ENCODE measurements at regions not wholly inside any gene's neighbourhood (a gene's known extent, or its start where the extent isn't known, plus 50 kb on each side); places are given as distances from the start of the nearest gene placed in this dataset.

DNA sequence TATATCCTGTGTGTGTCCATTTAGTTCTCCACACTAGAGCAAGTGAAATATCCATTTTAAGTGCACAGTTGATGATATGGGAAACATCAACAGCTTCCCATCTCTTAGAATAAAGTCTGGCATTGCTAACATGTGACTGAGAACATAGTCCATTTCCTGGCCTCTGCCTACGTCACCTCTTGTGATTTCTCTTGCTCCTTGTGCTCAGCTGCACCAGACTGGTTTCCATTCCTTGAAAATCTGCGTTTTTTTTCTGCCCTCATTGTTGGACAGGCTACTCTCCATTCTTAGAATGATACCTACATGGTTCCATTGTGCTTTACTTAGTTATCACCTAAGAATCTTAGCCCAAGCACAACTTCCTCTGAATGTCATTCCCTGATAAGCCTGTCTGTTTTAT, 851.2 kb upstream of the ID2 start:
- no peaks in the 10 kb centered on the region for H3K4me1 ChIP-seq (ENCODE audit: control insufficient read depth, insufficient read depth, low read length, poor library complexity, severe bottlenecking)
- no peak for DNase-seq
- H3K4me3 Mint-ChIP-seq = no peak overlapping the region
- peaks cover 0 to 2% (median 0%) of the 10 kb centered on the region in 7 donors for H3K9me3 Mint-ChIP-seq
- H3K27me3 Mint-ChIP-seq = peaks cover 15% of the 10 kb centered on the region
- ATAC-seq (ENCODE audit: low read depth in 2 of 2) = no peak
- no peaks in the 10 kb centered on the region for H3K36me3 Mint-ChIP-seq
- H3K4me1 Mint-ChIP-seq = peaks cover 0 to 6% (median 2%) of the 10 kb centered on the region in 4 donors
- H3K27ac Mint-ChIP-seq = no peak overlapping the region
- no peaks in the 10 kb centered on the region for H3K27me3 ChIP-seq (ENCODE audit: control insufficient read depth, insufficient read depth, low read length)
- no peak overlapping the region for H3K27ac ChIP-seq (ENCODE audit: insufficient read depth, low read length, poor library complexity, severe bottlenecking)
- no peak overlapping the region for H3K4me3 ChIP-seq (ENCODE audit: low read depth, low read length)
- no peaks in the 10 kb centered on the region for H3K9me3 ChIP-seq (ENCODE audit: control insufficient read depth in 2 of 2, low read length in 2 of 2)
- no peaks in the 10 kb centered on the region for H3K36me3 ChIP-seq (ENCODE audit: control insufficient read depth, insufficient read depth, low read length)

DNA sequence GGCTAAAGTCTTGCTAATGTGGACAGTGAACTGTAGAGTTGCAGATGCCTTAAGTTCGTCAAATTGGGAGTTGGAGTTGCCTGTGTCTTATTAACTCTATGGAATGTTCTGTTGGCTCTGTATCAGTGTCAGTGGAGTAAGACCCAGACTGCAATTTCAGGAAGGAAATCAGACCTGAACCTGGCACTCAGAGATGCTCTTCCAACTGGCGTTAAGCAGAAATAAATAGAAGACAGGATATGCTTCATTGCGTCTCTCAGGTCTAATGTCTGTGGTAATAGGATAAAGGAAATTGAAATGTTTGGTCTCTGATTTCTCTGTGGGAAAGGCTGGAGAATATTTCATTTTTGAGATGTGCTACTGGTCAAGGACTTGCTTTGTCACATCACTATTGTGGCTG, 846.7 kb upstream of the ID2 start:
- H3K4me3 ChIP-seq (ENCODE audit: low read depth, low read length) = no peak overlapping the region

DNA sequence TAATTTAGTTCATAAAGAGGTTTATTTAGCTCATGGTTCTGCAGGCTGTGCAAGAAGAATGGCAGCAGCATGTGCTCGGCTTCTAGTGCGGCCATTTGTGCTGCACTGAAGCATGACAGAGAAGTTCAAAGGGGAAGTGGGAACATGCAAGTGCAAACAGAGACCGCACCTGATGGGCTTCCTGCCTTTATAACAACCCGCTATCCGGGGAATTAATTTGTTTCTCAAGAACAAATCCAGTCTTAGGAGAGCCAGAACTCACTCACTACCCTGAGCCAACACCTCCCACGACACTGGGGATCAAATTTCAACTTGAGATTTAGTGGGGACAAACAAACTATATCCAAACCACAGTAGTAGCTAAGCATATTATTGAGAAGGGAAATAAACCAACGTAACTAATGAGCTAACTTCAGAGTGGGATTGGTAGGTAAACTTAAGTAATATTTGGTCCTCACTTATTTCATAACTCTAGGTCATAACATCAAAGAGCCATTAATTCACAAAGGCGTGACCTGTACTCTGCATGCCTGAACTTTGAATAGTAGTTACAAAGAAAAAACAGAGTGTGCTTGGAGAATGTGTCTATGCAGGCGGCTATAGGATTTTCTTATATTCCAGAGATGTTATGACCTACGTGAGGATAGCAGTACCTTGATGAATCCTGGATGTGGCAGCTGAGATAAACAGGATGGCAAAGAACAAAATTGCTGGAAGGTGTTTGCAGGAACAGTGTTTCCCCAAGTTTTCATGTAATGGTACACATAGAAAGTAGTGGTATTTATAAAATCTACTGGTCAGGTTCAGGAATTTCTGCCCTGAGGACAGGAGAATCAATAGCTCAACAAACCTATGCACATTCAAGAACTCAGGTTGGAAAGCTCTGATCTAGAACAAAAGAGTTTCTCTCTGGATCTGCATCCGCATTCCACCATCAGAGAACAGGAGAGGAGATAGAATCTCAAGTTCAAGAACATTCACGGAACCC, 845.9 kb upstream of the ID2 start:
- DNase-seq = no peak
- Mint-ChIP-seq H3K4me1 (no peaks in the 10 kb centered on the region), H3K27ac (no peak overlapping the region), H3K36me3 (no peaks in the 10 kb centered on the region), H3K9me3 (peaks cover 0 to 1% (median 0%) of the 10 kb centered on the region in 7 donors), H3K4me3 (no peak overlapping the region), H3K27me3 (peaks cover 15% of the 10 kb centered on the region)
- Histone ChIP-seq H3K27ac (ENCODE audit: insufficient read depth, low read length, poor library complexity, severe bottlenecking) (no peak overlapping the region), H3K9me3 (ENCODE audit: control insufficient read depth in 2 of 2, low read length in 2 of 2) (no peaks in the 10 kb centered on the region), H3K4me1 (ENCODE audit: control insufficient read depth, insufficient read depth, low read length, poor library complexity, severe bottlenecking) (no peaks in the 10 kb centered on the region), H3K36me3 (ENCODE audit: control insufficient read depth, insufficient read depth, low read length) (no peaks in the 10 kb centered on the region), H3K27me3 (ENCODE audit: control insufficient read depth, insufficient read depth, low read length) (peaks cover 3% of the 10 kb centered on the region), H3K4me3 (ENCODE audit: low read depth, low read length) (no peak overlapping the region)
- ATAC-seq (ENCODE audit: low read depth in 2 of 2) = no peak

More for the DNA sequence above, 846.7 kb upstream of the ID2 start:
- Histone ChIP-seq H3K27ac (ENCODE audit: insufficient read depth, low read length, poor library complexity, severe bottlenecking) (no peak overlapping the region), H3K9me3 (ENCODE audit: control insufficient read depth in 2 of 2, low read length in 2 of 2) (no peaks in the 10 kb centered on the region), H3K4me1 (ENCODE audit: control insufficient read depth, insufficient read depth, low read length, poor library complexity, severe bottlenecking) (no peaks in the 10 kb centered on the region), H3K27me3 (ENCODE audit: control insufficient read depth, insufficient read depth, low read length) (peaks cover 3% of the 10 kb centered on the region), H3K36me3 (ENCODE audit: control insufficient read depth, insufficient read depth, low read length) (no peaks in the 10 kb centered on the region)
- Mint-ChIP-seq H3K36me3 (no peaks in the 10 kb centered on the region), H3K4me1 (no peaks in the 10 kb centered on the region), H3K9me3 (no peaks in the 10 kb centered on the region), H3K4me3 (no peak overlapping the region), H3K27me3 (peaks cover 18% of the 10 kb centered on the region), H3K27ac (no peak overlapping the region)
- ATAC-seq (ENCODE audit: low read depth in 2 of 2) (no peak), DNase-seq (no peak)

DNA sequence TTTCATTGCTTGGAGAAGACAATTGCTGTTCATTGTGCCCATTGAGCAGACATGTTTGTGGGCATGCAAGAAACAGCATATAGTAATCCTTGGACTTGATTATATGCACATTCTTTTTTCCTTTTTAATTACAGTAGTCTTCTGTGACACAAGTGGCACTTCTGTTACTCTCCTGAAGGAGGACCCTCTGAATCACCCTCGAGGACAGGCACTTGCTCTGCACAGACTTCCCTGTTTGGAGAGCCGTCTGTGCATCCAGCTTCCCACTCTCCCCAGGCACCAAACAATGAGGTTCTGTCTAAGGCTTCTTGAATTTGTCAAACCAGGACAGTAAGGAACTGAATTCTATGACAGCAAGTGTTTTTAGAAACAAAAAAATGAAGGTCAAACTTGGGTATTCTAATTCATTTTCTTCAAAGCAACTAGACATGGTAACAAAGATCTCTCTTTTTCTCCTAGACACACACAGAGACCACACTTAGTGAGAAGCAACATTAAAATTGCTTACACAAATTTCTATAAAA, 844.6 kb upstream of the ID2 start:
- Histone ChIP-seq H3K27ac (ENCODE audit: insufficient read depth, low read length, poor library complexity, severe bottlenecking) (no peak overlapping the region), H3K4me1 (ENCODE audit: control insufficient read depth, insufficient read depth, low read length, poor library complexity, severe bottlenecking) (no peaks in the 10 kb centered on the region), H3K36me3 (ENCODE audit: control insufficient read depth, insufficient read depth, low read length) (no peaks in the 10 kb centered on the region), H3K9me3 (ENCODE audit: control insufficient read depth in 2 of 2, low read length in 2 of 2) (no peaks in the 10 kb centered on the region), H3K4me3 (ENCODE audit: low read depth, low read length) (no peak overlapping the region), H3K27me3 (ENCODE audit: control insufficient read depth, insufficient read depth, low read length) (peaks cover 3% of the 10 kb centered on the region)
- Mint-ChIP-seq H3K27me3 (peaks cover 13% of the 10 kb centered on the region), H3K4me3 (no peak overlapping the region), H3K4me1 (no peaks in the 10 kb centered on the region), H3K36me3 (no peaks in the 10 kb centered on the region), H3K9me3 (peaks cover 0 to 2% (median 0%) of the 10 kb centered on the region in 7 donors), H3K27ac (no peak overlapping the region)
- DNase-seq (no peak), ATAC-seq (ENCODE audit: low read depth in 2 of 2) (no peak)

DNA sequence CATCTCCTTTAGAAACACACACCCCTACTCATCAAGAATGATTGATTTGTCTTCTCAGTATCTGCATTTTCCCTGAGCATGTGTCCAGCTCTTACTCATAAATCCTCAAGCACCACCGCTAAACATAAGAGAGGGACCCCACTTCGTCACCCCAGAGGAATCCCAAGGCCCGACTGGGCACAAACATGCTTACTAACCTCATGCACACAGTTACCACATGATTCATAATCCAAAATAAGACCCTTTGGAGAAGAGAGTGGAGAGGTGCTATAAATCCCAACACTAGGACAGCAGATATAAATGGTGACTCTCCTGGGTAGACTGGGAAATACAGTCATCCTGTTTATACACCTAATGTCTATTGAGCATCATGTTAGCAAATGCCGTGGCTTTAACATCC, 843.2 kb upstream of the ID2 start:
- H3K4me3 ChIP-seq (ENCODE audit: low read depth, low read length) = no peak overlapping the region
- no peaks in the 10 kb centered on the region for H3K4me1 Mint-ChIP-seq
- peaks cover 0 to 3% (median 0%) of the 10 kb centered on the region in 7 donors for H3K9me3 Mint-ChIP-seq
- peaks cover 3% of the 10 kb centered on the region for H3K27me3 ChIP-seq (ENCODE audit: control insufficient read depth, insufficient read depth, low read length)
- peak overlapping the region in 1 of 3 donors; percentile 13 for H3K27ac Mint-ChIP-seq
- no peaks in the 10 kb centered on the region for H3K36me3 ChIP-seq (ENCODE audit: control insufficient read depth, insufficient read depth, low read length)
- ATAC-seq (ENCODE audit: low read depth in 2 of 2) (no peak), DNase-seq (no peak)
- H3K4me1 ChIP-seq (ENCODE audit: control insufficient read depth, insufficient read depth, low read length, poor library complexity, severe bottlenecking) = no peaks in the 10 kb centered on the region
- peaks cover 14% of the 10 kb centered on the region for H3K27me3 Mint-ChIP-seq
- H3K9me3 ChIP-seq (ENCODE audit: control insufficient read depth in 2 of 2, low read length in 2 of 2) = no peaks in the 10 kb centered on the region
- no peak overlapping the region for H3K27ac ChIP-seq (ENCODE audit: insufficient read depth, low read length, poor library complexity, severe bottlenecking)
- H3K36me3 Mint-ChIP-seq = no peaks in the 10 kb centered on the region
- no peak overlapping the region for H3K4me3 Mint-ChIP-seq

DNA sequence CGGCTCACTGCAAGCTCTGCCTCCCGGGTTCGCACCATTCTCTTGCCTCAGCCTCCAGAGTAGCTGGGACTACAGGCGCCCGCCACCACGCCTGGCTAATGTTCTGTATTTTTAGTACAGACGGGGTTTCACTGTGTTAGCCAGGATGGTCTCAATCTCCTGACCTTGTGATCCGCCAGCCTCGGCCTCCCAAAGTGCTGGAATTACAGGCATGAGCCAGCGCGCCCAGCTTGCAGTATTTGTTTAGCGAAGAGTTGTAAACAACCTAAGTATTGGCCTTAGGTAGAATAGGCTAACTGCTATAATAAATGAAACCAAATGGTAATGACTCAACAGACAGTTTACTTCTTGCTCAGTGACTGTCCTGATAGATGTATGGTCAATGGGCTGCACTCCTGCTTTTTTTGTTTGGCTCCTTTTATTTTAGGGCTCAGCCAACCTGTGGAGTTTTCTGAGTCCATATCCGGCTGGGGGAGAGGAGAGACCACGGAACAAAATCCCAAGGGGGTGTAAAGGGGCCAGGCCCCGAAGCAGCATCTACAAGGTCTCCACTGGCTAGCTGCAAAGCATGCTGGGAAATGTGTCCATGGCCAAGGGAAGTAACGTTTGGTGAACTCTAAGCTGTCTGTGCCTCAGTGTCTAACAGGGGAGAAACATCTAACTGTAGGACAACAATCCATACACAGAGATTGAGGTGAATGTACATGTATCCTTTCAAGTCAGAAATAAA, 841.0 kb upstream of the ID2 start:
- H3K9me3 ChIP-seq (ENCODE audit: control insufficient read depth in 2 of 2, low read length in 2 of 2) = no peaks in the 10 kb centered on the region
- Mint-ChIP-seq H3K9me3 (peaks cover 0 to 3% (median 0%) of the 10 kb centered on the region in 7 donors), H3K4me3 (no peak overlapping the region), H3K27me3 (peaks cover 17% of the 10 kb centered on the region), H3K27ac (no peak overlapping the region), H3K4me1 (no peaks in the 10 kb centered on the region), H3K36me3 (no peaks in the 10 kb centered on the region)
- H3K27ac ChIP-seq (ENCODE audit: insufficient read depth, low read length, poor library complexity, severe bottlenecking) = no peak overlapping the region
- DNase-seq (no peak), ATAC-seq (ENCODE audit: low read depth in 2 of 2) (no peak)
- no peaks in the 10 kb centered on the region for H3K36me3 ChIP-seq (ENCODE audit: control insufficient read depth, insufficient read depth, low read length)
- no peaks in the 10 kb centered on the region for H3K4me1 ChIP-seq (ENCODE audit: control insufficient read depth, insufficient read depth, low read length, poor library complexity, severe bottlenecking)
- H3K4me3 ChIP-seq (ENCODE audit: low read depth, low read length) = no peak overlapping the region
- peaks cover 7% of the 10 kb centered on the region for H3K27me3 ChIP-seq (ENCODE audit: control insufficient read depth, insufficient read depth, low read length)

DNA sequence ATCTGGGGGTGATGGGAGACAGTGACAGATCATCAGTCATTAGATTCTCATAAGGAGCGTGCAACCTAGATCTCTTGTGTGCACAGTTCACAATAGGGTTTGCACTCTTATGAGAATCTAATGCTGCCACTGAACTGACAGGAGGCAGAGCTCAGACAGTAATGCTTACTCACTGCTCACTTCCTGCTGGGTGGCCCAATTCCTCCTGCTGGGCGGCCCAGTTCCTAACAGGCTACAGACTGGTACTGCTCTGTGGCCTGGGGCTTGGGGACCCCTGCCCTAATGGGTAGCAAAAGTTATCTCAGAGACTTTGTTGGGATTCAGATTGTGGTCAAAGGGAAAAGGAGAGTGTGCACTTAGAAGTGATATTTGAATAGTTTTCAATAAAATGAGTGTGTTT, 840.1 kb upstream of the ID2 start:
- Histone ChIP-seq H3K27ac (ENCODE audit: insufficient read depth, low read length, poor library complexity, severe bottlenecking) (no peak overlapping the region), H3K36me3 (ENCODE audit: control insufficient read depth, insufficient read depth, low read length) (no peaks in the 10 kb centered on the region), H3K27me3 (ENCODE audit: control insufficient read depth, insufficient read depth, low read length) (peaks cover 4% of the 10 kb centered on the region), H3K9me3 (ENCODE audit: control insufficient read depth in 2 of 2, low read length in 2 of 2) (no peaks in the 10 kb centered on the region), H3K4me3 (ENCODE audit: low read depth, low read length) (no peak overlapping the region), H3K4me1 (ENCODE audit: control insufficient read depth, insufficient read depth, low read length, poor library complexity, severe bottlenecking) (no peaks in the 10 kb centered on the region)
- ATAC-seq (ENCODE audit: low read depth in 2 of 2) (no peak), DNase-seq (no peak)
- Mint-ChIP-seq H3K4me1 (no peaks in the 10 kb centered on the region), H3K9me3 (peaks cover 0 to 3% (median 0%) of the 10 kb centered on the region in 7 donors), H3K36me3 (no peaks in the 10 kb centered on the region), H3K27ac (no peak overlapping the region), H3K27me3 (peaks cover 14% of the 10 kb centered on the region), H3K4me3 (no peak overlapping the region)
